Endodermal cell (in vitro differentiated cells): ENCODE measurements at regions not wholly inside any gene's neighbourhood (a gene's known extent, or its start where the extent isn't known, plus 50 kb on each side); places are given as distances from the start of the nearest gene placed in this dataset.

Experiments used
- DNase-seq: peaks from one replicate; pipeline ENCODE4 v3.0.0-alpha.2; 2017
- H3K27ac ChIP-seq: 2 replicates; pipeline ENCODE4 v1.5.1; 2013; ENCODE audit warnings: mild to moderate bottlenecking, low read depth, low read length, moderate library complexity
- H3K27me3 ChIP-seq: 2 replicates; pipeline ENCODE4 v1.6.1; 2013; ENCODE audit warnings: mild to moderate bottlenecking, low read length, moderate library complexity; ENCODE audit not compliant: insufficient read depth, control insufficient read depth, poor library complexity, severe bottlenecking
- H3K36me3 ChIP-seq: 2 replicates; pipeline ENCODE4 v1.7.0; 2013; ENCODE audit warnings: mild to moderate bottlenecking, low read length, moderate library complexity; ENCODE audit not compliant: control insufficient read depth, insufficient read depth
- H3K4me1 ChIP-seq: one replicate; pipeline ENCODE4 v1.7.0; 2013; ENCODE audit warnings: low read length; ENCODE audit not compliant: control insufficient read depth, insufficient read depth
- H3K4me3 ChIP-seq: 2 replicates; pipeline ENCODE4 v1.5.1; 2013; ENCODE audit warnings: mild to moderate bottlenecking, low read length, moderate library complexity
- H3K9ac ChIP-seq: 2 replicates; pipeline ENCODE4 v1.6.1; 2013; ENCODE audit warnings: mild to moderate bottlenecking, low read length, moderate library complexity; ENCODE audit not compliant: poor library complexity, severe bottlenecking; ENCODE audit errors: extremely low read depth
- H3K9me3 ChIP-seq: 2 replicates; pipeline ENCODE4 v1.6.1; 2013; ENCODE audit warnings: mild to moderate bottlenecking, low read length, moderate library complexity; ENCODE audit not compliant: control insufficient read depth
- H3K27ac Mint-ChIP-seq: 2 replicates; pipeline ENCODE4 v1.8.0; 2020; ENCODE audit warnings: mixed read lengths
- H3K27me3 Mint-ChIP-seq: 2 replicates; pipeline ENCODE4 v1.8.0; 2021; ENCODE audit warnings: mild to moderate bottlenecking, mixed read lengths; ENCODE audit not compliant: insufficient read depth
- H3K36me3 Mint-ChIP-seq: 2 replicates; pipeline ENCODE4 v1.8.0; 2020; ENCODE audit warnings: low read depth, mixed read lengths
- H3K4me1 Mint-ChIP-seq: 2 replicates; pipeline ENCODE4 v1.8.0; 2020; ENCODE audit warnings: mixed read lengths
- H3K4me3 Mint-ChIP-seq: 2 replicates; pipeline ENCODE4 v1.8.0; 2020; ENCODE audit warnings: mild to moderate bottlenecking, moderate library complexity, mixed read lengths
- H3K9me3 Mint-ChIP-seq: 2 replicates; pipeline ENCODE4 v1.8.0; 2020; ENCODE audit warnings: mild to moderate bottlenecking, mixed read lengths
- WGBS, 2 experiments: methylation state at CpG; one replicate each; pipeline versions ENCODE4 v1.1.5 to v1.1.7; 2013; ENCODE audit warnings: missing lambda C conversion rate in 2 of 2, mixed read lengths in 1 of 2; ENCODE audit not compliant: insufficient coverage in 1 of 2, insufficient read length in 1 of 2; 5-methylcytosine and 5-hydroxymethylcytosine counted together
- TF ChIP-seq, protein P1 (sequence below): fragments of 200-600 bp; sonication (generic); conservative IDR thresholded peaks from 2 replicates; pipeline ENCODE4 v1.5.0; 2021; ENCODE audit warnings: antibody characterized with exemption, mild to moderate bottlenecking

DNA sequence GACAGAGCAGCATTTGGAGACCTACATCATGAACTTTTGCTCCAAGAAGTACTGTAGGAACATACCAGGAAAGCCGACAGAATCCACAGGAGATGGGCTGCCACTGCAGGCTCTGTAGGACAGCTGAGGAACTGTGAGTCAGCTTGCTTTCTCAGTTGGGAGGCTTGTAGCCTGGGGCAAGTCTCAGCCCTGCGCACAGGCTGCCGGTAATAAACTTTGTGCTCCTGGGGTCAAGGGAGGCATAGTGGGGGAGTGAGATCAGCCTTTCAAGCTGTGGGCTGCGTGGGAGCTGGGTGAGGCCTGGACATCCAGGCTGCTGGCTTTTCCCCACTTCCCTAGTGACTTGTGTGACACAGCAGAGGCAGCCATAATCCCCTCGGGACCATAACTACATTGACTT, 718.0 kb upstream of the CDH10 start:
- no peak overlapping the region for H3K9ac ChIP-seq
- H3K9me3 ChIP-seq, result peaks cover 50% of the 10 kb centered on the region
- H3K36me3 ChIP-seq, result no peaks in the 10 kb centered on the region
- TF ChIP-seq, protein P1, sequence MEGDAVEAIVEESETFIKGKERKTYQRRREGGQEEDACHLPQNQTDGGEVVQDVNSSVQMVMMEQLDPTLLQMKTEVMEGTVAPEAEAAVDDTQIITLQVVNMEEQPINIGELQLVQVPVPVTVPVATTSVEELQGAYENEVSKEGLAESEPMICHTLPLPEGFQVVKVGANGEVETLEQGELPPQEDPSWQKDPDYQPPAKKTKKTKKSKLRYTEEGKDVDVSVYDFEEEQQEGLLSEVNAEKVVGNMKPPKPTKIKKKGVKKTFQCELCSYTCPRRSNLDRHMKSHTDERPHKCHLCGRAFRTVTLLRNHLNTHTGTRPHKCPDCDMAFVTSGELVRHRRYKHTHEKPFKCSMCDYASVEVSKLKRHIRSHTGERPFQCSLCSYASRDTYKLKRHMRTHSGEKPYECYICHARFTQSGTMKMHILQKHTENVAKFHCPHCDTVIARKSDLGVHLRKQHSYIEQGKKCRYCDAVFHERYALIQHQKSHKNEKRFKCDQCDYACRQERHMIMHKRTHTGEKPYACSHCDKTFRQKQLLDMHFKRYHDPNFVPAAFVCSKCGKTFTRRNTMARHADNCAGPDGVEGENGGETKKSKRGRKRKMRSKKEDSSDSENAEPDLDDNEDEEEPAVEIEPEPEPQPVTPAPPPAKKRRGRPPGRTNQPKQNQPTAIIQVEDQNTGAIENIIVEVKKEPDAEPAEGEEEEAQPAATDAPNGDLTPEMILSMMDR, result no peak
- Mint-ChIP-seq H3K36me3 (peaks cover 27% of the 10 kb centered on the region), H3K4me1 (peaks cover 20% of the 10 kb centered on the region), H3K4me3 (no peak overlapping the region), H3K27ac (no peak overlapping the region), H3K27me3 (no peaks in the 10 kb centered on the region), H3K9me3 (peaks cover 48% of the 10 kb centered on the region)
- no peak overlapping the region for H3K27ac ChIP-seq
- no peak for DNase-seq
- WGBS, 2 experiments, result 85 to 100% methylated on average over 1 to 5 of the region's 5 CpGs
- no peaks in the 10 kb centered on the region for H3K4me1 ChIP-seq
- no peaks in the 10 kb centered on the region for H3K27me3 ChIP-seq
- no peak overlapping the region for H3K4me3 ChIP-seq

DNA sequence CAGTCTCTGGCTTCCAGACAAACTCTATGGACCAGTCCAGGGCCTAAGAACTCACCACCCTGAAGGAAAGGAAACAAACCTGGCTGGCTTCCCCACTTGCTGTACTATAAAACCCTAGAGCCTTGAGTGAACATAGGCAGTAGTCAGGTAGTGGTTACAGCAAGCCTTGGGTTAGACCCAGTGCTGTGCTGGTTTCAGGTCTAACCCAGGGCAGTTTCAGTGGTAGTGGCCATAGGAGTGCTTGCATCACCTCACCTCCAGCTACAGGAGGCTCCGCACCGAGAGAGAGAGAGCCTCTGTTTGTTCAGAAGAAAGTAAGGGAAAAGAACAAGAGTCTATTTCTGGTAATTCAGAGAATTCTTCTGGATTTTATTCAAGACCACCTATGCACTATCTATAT, 714.1 kb upstream of the CDH10 start:
- WGBS, 2 experiments, result 88 to 100% methylated on average over 2 of the region's 2 CpGs
- no peak for DNase-seq
- no peaks in the 10 kb centered on the region for H3K36me3 ChIP-seq
- no peak overlapping the region for H3K4me3 ChIP-seq
- H3K27ac ChIP-seq, result no peak overlapping the region
- no peaks in the 10 kb centered on the region for H3K4me1 ChIP-seq
- H3K9me3 ChIP-seq, result peaks cover 19% of the 10 kb centered on the region
- TF ChIP-seq, protein P1, result no peak
- no peaks in the 10 kb centered on the region for H3K27me3 ChIP-seq
- H3K9ac ChIP-seq, result no peak overlapping the region
- peaks cover 23% of the 10 kb centered on the region for H3K36me3 Mint-ChIP-seq
- H3K27ac Mint-ChIP-seq, result no peak overlapping the region
- no peak overlapping the region for H3K4me3 Mint-ChIP-seq
- peaks cover 8% of the 10 kb centered on the region for H3K4me1 Mint-ChIP-seq
- no peaks in the 10 kb centered on the region for H3K27me3 Mint-ChIP-seq
- peaks cover 23% of the 10 kb centered on the region for H3K9me3 Mint-ChIP-seq

DNA sequence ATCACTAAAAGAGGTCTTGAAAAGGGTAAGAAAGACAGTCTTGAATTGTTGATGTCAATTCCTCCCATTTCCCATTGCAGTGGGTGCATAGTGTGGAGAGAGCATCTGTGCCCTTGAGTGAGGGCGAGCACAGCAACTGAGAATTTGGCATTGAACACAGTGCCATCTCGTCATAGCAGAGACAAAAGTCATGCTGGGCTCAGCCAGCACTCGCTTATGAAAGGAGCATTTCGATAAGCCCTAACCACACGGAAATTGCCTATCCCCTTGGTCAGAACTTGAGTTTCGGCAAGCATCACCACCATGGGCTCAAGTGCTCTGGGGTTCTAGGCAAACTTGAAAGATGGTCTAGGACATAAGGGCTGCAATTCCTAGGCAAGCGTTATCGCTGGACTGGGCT, 712.8 kb upstream of the CDH10 start:
- H3K27ac Mint-ChIP-seq, result no peak overlapping the region

More for the DNA sequence above, 712.8 kb upstream of the CDH10 start:
- H3K4me1 ChIP-seq, result no peaks in the 10 kb centered on the region
- no peaks in the 10 kb centered on the region for H3K36me3 ChIP-seq
- H3K27me3 Mint-ChIP-seq, result no peaks in the 10 kb centered on the region
- peaks cover 28% of the 10 kb centered on the region for H3K9me3 Mint-ChIP-seq
- peaks cover 18% of the 10 kb centered on the region for H3K9me3 ChIP-seq
- no peak for DNase-seq
- no peak overlapping the region for H3K27ac ChIP-seq
- no peak overlapping the region for H3K4me3 ChIP-seq
- no peak overlapping the region for H3K4me3 Mint-ChIP-seq
- H3K4me1 Mint-ChIP-seq, result no peaks in the 10 kb centered on the region
- H3K9ac ChIP-seq, result no peak overlapping the region
- TF ChIP-seq, protein P1, result no peak
- peaks cover 27% of the 10 kb centered on the region for H3K36me3 Mint-ChIP-seq
- no peaks in the 10 kb centered on the region for H3K27me3 ChIP-seq
- 94 to 96% methylated on average over 6 to 8 of the region's 8 CpGs for WGBS, 2 experiments
